ENCODE measurements at regions not wholly inside any gene's neighbourhood (a gene's known extent, or its start where the extent isn't known, plus 50 kb on each side); places are given as distances from the start of the nearest gene placed in this dataset.

DNA sequence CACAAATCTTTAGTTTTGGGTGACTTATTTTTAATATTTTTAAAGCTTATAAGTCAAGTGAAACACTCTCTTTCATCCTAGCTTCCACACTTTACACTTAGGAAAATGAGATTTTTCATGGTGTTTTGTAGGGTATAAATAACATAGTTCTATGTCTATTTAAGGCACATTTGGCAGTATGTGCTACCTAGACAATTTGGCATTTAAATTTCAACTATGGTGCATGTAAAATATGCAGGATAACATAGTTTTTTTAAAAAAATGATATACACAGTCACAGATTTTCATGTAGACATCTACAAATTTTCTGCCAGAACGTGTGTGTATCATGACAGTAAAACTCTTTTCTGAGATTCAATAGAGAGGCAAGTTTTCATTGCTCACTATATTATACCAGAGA lies 115.1 kb upstream of the MAP3K7 start:
- Histone ChIP-seq H3K4me3 (ENCODE audit: low read depth in 1 of 3, low read length in 3 of 3) (no peak overlapping the region), H3K36me3 (ENCODE audit: control insufficient read depth in 4 of 4, insufficient read depth in 3 of 4, low read depth in 1 of 4, low read length in 3 of 4) (no peaks in the 10 kb centered on the region), H3K27ac (ENCODE audit: low read depth in 1 of 2, low read length in 2 of 2) (no peak overlapping the region), H3K9me3 (ENCODE audit: control insufficient read depth in 4 of 4, low read length in 3 of 4) (no peaks in the 10 kb centered on the region), H3K4me1 (ENCODE audit: control insufficient read depth in 4 of 4, insufficient read depth in 4 of 4, low read length in 3 of 4) (no peaks in the 10 kb centered on the region), H3K9ac (ENCODE audit: low read depth in 1 of 2, low read length in 2 of 2) (no peak overlapping the region), H3K27me3 (ENCODE audit: control insufficient read depth in 4 of 4, insufficient read depth in 4 of 4, low read length in 3 of 4) (no peaks in the 10 kb centered on the region)
- WGBS: 55% methylated on average over 1 of the region's 1 CpG
- TF ChIP-seq EGR1 (IDR thresholded peaks at IDR 0.05; ENCODE audit: low read depth in 2 of 2) (no peak), TAF1 (conservative IDR thresholded peaks at IDR 0.05) (no peak), ZBTB33 (IDR thresholded peaks at IDR 0.05) (no peak), YY1 (IDR thresholded peaks at IDR 0.05) (no peak), JUND (IDR thresholded peaks at IDR 0.05) (no peak), HNF4A (conservative IDR thresholded peaks at IDR 0.05) (no peak), FOXA1 (IDR thresholded peaks at IDR 0.05) (no peak), RAD21 (IDR thresholded peaks at IDR 0.05) (no peak), ATF3 (IDR thresholded peaks at IDR 0.05) (no peak), GABPA (IDR thresholded peaks at IDR 0.05 in 1 of 2, conservative IDR thresholded peaks at IDR 0.05 in 1 of 2) (no peak), SP1 (IDR thresholded peaks at IDR 0.05) (no peak), FOXA2 (IDR thresholded peaks at IDR 0.05) (no peak), RXRA (IDR thresholded peaks at IDR 0.05) (no peak), HNF4G (IDR thresholded peaks at IDR 0.05) (no peak), MAX (IDR thresholded peaks at IDR 0.05) (no peak)
- TF ChIP-seq, protein P1, sequence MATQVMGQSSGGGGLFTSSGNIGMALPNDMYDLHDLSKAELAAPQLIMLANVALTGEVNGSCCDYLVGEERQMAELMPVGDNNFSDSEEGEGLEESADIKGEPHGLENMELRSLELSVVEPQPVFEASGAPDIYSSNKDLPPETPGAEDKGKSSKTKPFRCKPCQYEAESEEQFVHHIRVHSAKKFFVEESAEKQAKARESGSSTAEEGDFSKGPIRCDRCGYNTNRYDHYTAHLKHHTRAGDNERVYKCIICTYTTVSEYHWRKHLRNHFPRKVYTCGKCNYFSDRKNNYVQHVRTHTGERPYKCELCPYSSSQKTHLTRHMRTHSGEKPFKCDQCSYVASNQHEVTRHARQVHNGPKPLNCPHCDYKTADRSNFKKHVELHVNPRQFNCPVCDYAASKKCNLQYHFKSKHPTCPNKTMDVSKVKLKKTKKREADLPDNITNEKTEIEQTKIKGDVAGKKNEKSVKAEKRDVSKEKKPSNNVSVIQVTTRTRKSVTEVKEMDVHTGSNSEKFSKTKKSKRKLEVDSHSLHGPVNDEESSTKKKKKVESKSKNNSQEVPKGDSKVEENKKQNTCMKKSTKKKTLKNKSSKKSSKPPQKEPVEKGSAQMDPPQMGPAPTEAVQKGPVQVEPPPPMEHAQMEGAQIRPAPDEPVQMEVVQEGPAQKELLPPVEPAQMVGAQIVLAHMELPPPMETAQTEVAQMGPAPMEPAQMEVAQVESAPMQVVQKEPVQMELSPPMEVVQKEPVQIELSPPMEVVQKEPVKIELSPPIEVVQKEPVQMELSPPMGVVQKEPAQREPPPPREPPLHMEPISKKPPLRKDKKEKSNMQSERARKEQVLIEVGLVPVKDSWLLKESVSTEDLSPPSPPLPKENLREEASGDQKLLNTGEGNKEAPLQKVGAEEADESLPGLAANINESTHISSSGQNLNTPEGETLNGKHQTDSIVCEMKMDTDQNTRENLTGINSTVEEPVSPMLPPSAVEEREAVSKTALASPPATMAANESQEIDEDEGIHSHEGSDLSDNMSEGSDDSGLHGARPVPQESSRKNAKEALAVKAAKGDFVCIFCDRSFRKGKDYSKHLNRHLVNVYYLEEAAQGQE (IDR thresholded peaks at IDR 0.05): no peak
- TF ChIP-seq, protein P2, sequence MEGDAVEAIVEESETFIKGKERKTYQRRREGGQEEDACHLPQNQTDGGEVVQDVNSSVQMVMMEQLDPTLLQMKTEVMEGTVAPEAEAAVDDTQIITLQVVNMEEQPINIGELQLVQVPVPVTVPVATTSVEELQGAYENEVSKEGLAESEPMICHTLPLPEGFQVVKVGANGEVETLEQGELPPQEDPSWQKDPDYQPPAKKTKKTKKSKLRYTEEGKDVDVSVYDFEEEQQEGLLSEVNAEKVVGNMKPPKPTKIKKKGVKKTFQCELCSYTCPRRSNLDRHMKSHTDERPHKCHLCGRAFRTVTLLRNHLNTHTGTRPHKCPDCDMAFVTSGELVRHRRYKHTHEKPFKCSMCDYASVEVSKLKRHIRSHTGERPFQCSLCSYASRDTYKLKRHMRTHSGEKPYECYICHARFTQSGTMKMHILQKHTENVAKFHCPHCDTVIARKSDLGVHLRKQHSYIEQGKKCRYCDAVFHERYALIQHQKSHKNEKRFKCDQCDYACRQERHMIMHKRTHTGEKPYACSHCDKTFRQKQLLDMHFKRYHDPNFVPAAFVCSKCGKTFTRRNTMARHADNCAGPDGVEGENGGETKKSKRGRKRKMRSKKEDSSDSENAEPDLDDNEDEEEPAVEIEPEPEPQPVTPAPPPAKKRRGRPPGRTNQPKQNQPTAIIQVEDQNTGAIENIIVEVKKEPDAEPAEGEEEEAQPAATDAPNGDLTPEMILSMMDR (IDR thresholded peaks at IDR 0.05; ENCODE audit: low read depth, low read length, missing input control): no peak
- no peak for DNase-seq (ENCODE audit: low spot score)

Measured in liver (tissue), 8 donors.